HG03139 (cell line): ENCODE measurements at regions not wholly inside any gene's neighbourhood (a gene's known extent, or its start where the extent isn't known, plus 50 kb on each side); places are given as distances from the start of the nearest gene placed in this dataset.
"Not testable (repeated sequence)": the region's sequence is repeated elsewhere in the genome, so short reads cannot be mapped to it uniquely, and the experiment has no call there.

ENCODE experiments used
- ATAC-seq: cut with Tn5 transposase; IDR thresholded peaks from one replicate; pipeline ENCODE4 v1.9.1; 2021; ENCODE audit not compliant: unreplicated experiment

GRCh38 chrX:5307416-5307815 is 921.3 kb downstream of the NLGN4X start:
- ATAC-seq = no peak

- ATAC-seq = no peak
Observed at GRCh38 chrX:5306654-5307121, 922.0 kb downstream of the NLGN4X start.

GRCh38 chrX:5305452-5305851 is 923.2 kb downstream of the NLGN4X start:
- ATAC-seq = no peak

GRCh38 chrX:5295004-5295403 is 933.7 kb downstream of the NLGN4X start:
- ATAC-seq = no peak

DNA sequence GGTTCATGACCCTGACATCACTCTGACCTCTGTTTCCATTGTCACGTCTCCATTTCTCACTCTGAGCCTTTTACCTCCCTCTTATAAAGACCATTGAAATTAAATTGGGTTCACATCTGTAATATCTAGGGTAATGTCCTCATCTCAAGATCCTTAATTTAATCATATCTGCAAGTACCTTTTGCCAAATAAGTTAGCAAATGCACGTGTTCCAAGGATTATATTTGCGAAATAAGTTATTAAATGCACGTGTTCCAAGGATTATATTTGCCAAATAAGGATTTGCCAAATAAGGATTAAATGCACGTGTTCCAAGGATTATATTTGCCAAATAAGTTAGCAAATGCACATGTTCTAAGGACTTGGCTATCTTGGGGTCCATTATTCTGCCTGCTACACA is 938.0 kb downstream of the NLGN4X start:
- no peak for ATAC-seq

- not testable (repeated sequence) for ATAC-seq
Observed at GRCh38 chrX:5289949-5290348, 938.7 kb downstream of the NLGN4X start.

GRCh38 chrX:5278908-5279307 is 949.8 kb downstream of the NLGN4X start:
- no peak for ATAC-seq

GRCh38 chrX:5265324-5265850 is 963.3 kb downstream of the NLGN4X start:
- no peak for ATAC-seq

DNA sequence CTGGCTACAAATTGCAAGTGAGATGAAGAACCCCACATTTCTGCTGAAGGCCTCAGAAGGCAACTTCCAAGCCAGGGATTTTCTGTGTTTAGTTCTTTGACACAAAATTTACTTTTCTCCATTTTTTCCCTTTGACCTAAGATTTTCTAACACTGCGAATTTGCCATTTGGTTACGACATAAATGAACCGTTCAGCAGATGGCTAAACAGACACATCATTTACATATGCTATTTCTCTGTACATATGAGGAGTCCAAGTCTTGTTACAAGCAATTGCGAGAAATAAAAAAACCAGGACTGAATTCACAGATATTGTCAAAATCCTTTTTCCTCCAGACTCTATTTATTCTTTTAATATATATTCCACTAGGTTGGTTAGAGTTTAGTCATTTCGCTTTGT is 978.6 kb downstream of the NLGN4X start:
- ATAC-seq = no peak

DNA sequence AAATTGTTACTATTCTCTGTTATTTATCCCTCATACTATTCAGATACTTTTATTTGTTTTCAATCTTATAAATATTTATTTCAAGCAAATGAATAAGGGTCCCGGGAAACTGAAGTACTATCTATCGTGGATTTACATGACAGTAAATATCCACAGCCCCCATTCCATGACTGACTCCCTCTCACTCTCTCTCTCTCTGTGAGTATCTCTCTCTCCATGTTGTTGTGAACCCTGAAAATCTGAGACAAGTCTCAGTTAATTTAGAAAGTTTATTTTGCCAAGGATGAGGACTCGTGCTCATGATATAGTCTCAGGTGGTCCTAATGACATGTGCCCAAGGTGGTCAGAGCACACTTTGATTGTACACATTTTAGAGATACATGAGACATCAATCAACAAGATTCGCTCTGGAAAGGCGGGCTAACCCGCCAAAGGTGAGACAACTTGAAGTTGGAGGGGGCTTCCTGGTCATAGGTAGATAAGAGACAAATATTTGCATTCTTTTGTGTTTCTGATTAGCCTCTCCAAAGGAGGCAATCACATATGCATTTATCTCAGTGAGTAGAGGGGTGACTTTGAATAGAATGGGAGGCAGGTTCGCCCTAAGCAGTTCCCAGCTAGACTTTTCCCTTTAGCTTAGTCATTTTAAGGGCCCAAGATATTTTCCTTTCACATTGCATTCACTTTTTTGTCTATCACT is 986.4 kb downstream of the NLGN4X start:
- ATAC-seq = no peak

- ATAC-seq = no peak
Observed at GRCh38 chrX:5236749-5237148, 991.9 kb downstream of the NLGN4X start.

GRCh38 chrX:5236096-5236495 is 992.6 kb downstream of the NLGN4X start:
- ATAC-seq = no peak

DNA sequence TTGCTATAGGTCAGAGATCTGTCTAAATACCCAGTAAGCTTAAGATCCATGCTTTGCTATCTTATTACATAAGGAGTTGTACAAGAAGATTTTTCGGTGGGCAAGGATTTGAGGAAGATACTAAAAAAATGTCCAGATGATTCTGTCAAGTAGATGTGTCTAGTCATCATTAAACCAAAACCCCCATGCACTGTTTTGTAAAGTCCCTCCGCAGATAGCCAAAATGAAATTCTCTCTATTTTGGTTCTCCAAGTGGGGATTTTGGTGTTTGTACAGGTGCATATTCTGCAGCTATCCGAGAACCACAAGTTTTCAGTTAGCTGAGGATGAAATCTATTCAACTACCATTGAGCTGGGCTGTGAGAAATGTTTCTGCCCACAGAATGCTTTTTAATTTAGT is 994.8 kb downstream of the NLGN4X start:
- ATAC-seq = no peak

DNA sequence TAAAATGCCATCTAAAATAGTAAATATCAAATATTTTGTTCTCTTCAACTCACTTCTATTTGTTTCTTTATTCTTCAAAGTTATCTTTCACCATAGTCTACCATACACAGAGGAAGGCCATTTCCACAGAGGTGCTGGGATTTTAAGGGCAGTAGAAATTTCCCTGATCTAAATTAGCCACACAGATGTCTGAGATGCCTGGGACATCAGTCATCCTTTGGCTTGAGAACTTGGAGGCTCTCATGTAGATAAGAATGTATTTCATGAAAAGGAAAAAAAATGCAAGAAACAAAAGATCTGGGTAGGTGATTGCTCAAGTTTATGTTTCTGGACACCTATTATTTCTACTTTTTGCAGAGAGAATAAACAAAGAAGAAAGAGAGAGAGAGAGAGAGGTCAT is 1008.2 kb downstream of the NLGN4X start:
- no peak for ATAC-seq

GRCh38 chrX:5194806-5195205 is 1033.9 kb downstream of the NLGN4X start:
- no peak for ATAC-seq

GRCh38 chrX:5180135-5180741 is 1048.4 kb downstream of the NLGN4X start:
- ATAC-seq = no peak

DNA sequence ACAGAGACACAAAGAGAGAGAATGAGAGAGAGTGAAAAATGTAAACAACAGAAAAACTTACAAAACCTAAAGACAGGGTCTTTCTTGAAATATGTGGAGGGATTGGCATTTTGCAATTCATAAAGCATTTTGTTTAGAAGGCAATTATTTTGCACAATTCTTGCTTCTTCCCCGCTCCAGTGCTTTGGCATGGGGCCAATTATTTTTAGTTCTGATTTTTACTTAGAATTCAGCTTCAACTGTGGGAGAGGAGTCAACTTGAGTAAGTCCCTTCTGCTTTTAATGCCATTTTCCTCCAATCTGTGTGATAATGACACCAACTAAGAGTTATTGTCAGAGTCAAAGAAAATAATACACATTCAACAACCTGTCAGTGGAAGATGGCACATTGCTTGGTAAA is 1051.9 kb downstream of the NLGN4X start:
- ATAC-seq = no peak

- ATAC-seq = no peak
Observed at GRCh38 chrX:5163663-5164062, 1065.0 kb downstream of the NLGN4X start.

DNA sequence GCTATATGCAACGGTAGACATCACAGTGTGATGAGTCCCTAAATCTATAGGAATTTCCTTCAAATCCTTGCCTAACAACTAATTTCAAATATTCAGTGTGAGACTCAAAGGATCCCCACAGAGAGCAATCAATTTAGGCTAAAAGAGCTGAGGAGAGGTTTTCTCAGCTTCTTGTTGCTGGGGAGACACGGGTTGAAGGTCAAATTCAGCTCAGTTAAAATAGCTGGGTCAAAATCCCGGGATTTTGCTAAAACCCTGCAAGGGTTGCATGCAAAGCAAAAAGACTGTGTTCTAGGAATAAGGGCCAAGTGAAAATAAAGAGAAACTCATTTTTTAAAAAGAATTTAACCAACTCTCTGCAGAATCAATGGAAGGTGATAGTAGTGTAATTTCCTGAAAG is 1073.4 kb downstream of the NLGN4X start:
- no peak for ATAC-seq

GRCh38 chrX:5145957-5146356 is 1082.7 kb downstream of the NLGN4X start:
- no peak for ATAC-seq

GRCh38 chrX:5142644-5143043 is 1086.0 kb downstream of the NLGN4X start:
- ATAC-seq = no peak

- no peak for ATAC-seq
Observed at GRCh38 chrX:5122181-5122678, 1106.4 kb downstream of the NLGN4X start.
